K562 (cell line): ENCODE measurements at regions not wholly inside any gene's neighbourhood (a gene's known extent, or its start where the extent isn't known, plus 50 kb on each side); places are given as distances from the start of the nearest gene placed in this dataset.

Source experiments
- CTCF ChIP-seq, 3 experiments: IDR thresholded peaks in 2 of 3; conservative IDR thresholded peaks in 1 of 3; 2 replicates each; pipeline ENCODE4 v1.5.1; 2011 to 2012; ENCODE audit warnings: low read length in 3 of 3, mild to moderate bottlenecking in 3 of 3, control low read depth in 2 of 3, improper control_type of control experiment in 1 of 3, inconsistent platforms in 1 of 3, low read depth in 1 of 3, mixed read lengths in 1 of 3, moderate library complexity in 1 of 3; ENCODE audit not compliant: insufficient read depth in 2 of 3
- MYC ChIP-seq, 2 experiments: fragments of 250-450 bp in 1 of 2; sonication (Bioruptor Pico) in 1 of 2; IDR thresholded peaks; 2 replicates each; pipeline versions ENCODE4 v1.5.1 to v1.6.1; 2012 to 2021; ENCODE audit warnings: low read depth in 2 of 2, borderline replicate concordance in 1 of 2, improper control_type of control experiment in 1 of 2, low read length in 1 of 2, mild to moderate bottlenecking in 1 of 2, moderate library complexity in 1 of 2
- POLR2AphosphoS5 ChIP-seq: IDR thresholded peaks from 2 replicates; pipeline ENCODE4 v1.6.1; 2011; ENCODE audit warnings: mild to moderate bottlenecking, low read depth, low read length, moderate library complexity; ENCODE audit not compliant: control insufficient read depth, insufficient read depth
- SIRT6 ChIP-seq: IDR thresholded peaks from one replicate; pipeline ENCODE4 v1.6.1; 2012; ENCODE audit warnings: low read depth, mild to moderate bottlenecking, control low read depth, inconsistent platforms, low read length, moderate library complexity
- SMC3 ChIP-seq: conservative IDR thresholded peaks from 2 replicates; pipeline ENCODE4 v1.6.1; 2011; ENCODE audit warnings: low read depth, low read length, improper control_type of control experiment; ENCODE audit not compliant: insufficient read depth
- ZNF311 ChIP-seq: fragments of 250-450 bp; sonication (Bioruptor Pico); IDR thresholded peaks from 2 replicates; pipeline ENCODE4 v1.4.0; 2020; ENCODE audit warnings: mild to moderate bottlenecking, moderate library complexity
- ZNF316 ChIP-seq: fragments of 450-650 bp; IDR thresholded peaks from 2 replicates; pipeline ENCODE4 v1.6.1; 2016

- TF ChIP-seq POLR2AphosphoS5: no peak
- TF ChIP-seq SMC3: no peak
- TF ChIP-seq CTCF (IDR thresholded peaks at IDR 0.05 in 2 of 3, conservative IDR thresholded peaks at IDR 0.05 in 1 of 3; ENCODE audit: insufficient read depth in 2 of 3, low read depth in 1 of 3, low read length in 3 of 3): no peak
- no peak for TF ChIP-seq SIRT6
- no peak for TF ChIP-seq ZNF316
- TF ChIP-seq MYC (IDR thresholded peaks at IDR 0.05; ENCODE audit: low read depth, low read length): no peak
- TF ChIP-seq MYC (CRISPR knock-in tag; IDR thresholded peaks at IDR 0.05; ENCODE audit: borderline replicate concordance, low read depth): no peak
- no peak for TF ChIP-seq ZNF311 (CRISPR knock-in tag)
These were observed 443.8 kb upstream of the EEF2KMT start for GRCh38 chr16:5541356-5541755.
